ENCODE measurements at regions not wholly inside any gene's neighbourhood (a gene's known extent, or its start where the extent isn't known, plus 50 kb on each side); places are given as distances from the start of the nearest gene placed in this dataset.

DNA sequence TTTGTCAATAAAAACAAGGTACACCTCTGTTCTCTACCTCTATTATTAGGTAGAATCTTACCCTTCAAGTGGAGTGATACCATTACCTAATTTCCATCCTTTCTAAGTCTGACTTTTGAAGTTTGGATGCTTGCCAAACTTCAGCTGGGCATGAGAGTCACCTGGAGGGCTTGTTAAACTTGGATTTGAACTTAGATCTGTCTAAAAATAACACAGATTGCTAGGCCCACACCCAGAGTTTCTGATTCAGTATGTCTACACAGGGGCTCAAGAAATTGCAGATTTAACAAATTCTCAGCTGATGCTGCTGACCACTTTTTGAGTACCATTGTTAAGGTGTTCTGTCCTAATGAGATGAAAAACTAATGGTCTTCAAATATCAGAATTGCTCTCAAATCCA lies 512.2 kb downstream of the LMO7 start:
- TF ChIP-seq POLR2A (IDR thresholded peaks at IDR 0.05) (no peak), POLR2AphosphoS5 (IDR thresholded peaks at IDR 0.05) (no peak), EP300 (IDR thresholded peaks at IDR 0.05) (no peak)
- TF ChIP-seq, protein P1, sequence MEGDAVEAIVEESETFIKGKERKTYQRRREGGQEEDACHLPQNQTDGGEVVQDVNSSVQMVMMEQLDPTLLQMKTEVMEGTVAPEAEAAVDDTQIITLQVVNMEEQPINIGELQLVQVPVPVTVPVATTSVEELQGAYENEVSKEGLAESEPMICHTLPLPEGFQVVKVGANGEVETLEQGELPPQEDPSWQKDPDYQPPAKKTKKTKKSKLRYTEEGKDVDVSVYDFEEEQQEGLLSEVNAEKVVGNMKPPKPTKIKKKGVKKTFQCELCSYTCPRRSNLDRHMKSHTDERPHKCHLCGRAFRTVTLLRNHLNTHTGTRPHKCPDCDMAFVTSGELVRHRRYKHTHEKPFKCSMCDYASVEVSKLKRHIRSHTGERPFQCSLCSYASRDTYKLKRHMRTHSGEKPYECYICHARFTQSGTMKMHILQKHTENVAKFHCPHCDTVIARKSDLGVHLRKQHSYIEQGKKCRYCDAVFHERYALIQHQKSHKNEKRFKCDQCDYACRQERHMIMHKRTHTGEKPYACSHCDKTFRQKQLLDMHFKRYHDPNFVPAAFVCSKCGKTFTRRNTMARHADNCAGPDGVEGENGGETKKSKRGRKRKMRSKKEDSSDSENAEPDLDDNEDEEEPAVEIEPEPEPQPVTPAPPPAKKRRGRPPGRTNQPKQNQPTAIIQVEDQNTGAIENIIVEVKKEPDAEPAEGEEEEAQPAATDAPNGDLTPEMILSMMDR (IDR thresholded peaks at IDR 0.05) = no peak

All from upper lobe of left lung (tissue), 4 donors.